ENCODE measurements at regions not wholly inside any gene's neighbourhood (a gene's known extent, or its start where the extent isn't known, plus 50 kb on each side); places are given as distances from the start of the nearest gene placed in this dataset.

- TF ChIP-seq CTCF (IDR thresholded peaks at IDR 0.05), result no peak
- DNase-seq (ENCODE audit: low spot score) (no peak), ATAC-seq (ENCODE audit: low FRiP score) (no peak)
Measured at GRCh38 chr14:76933515-76933914, 95.0 kb downstream of the IRF2BPL start.

GRCh38 chr14:76931631-76932402 is 96.7 kb downstream of the IRF2BPL start:
- ATAC-seq (ENCODE audit: low FRiP score) (no peak), DNase-seq (ENCODE audit: low spot score) (no peak)
- TF ChIP-seq CTCF (IDR thresholded peaks at IDR 0.05), result no peak

- DNase-seq (ENCODE audit: low spot score), result no peak
- no peak for ATAC-seq (ENCODE audit: low FRiP score)
- TF ChIP-seq CTCF (IDR thresholded peaks at IDR 0.05), result no peak
Measured at GRCh38 chr14:76930549-76930948, 98.0 kb downstream of the IRF2BPL start.

- ATAC-seq (ENCODE audit: low FRiP score) (no peak), DNase-seq (ENCODE audit: low spot score) (no peak)
- TF ChIP-seq CTCF (IDR thresholded peaks at IDR 0.05), result no peak
Measured at GRCh38 chr14:76929927-76930326, 98.6 kb downstream of the IRF2BPL start.

- TF ChIP-seq CTCF (IDR thresholded peaks at IDR 0.05), result no peak
- ATAC-seq (ENCODE audit: low FRiP score) (no peak), DNase-seq (ENCODE audit: low spot score) (no peak)
Measured at GRCh38 chr14:76927971-76928700, 100.4 kb downstream of the IRF2BPL start.

- no peak for DNase-seq (ENCODE audit: low spot score)
- no peak for TF ChIP-seq CTCF (IDR thresholded peaks at IDR 0.05)
- ATAC-seq (ENCODE audit: low FRiP score), result no peak
Measured at GRCh38 chr14:76926521-76927251, 100.5 kb downstream of the LRRC74A start.

Measured in omental fat pad (tissue), 3 donors.